NCI-H1092 (cell line): ENCODE measurements at regions not wholly inside any gene's neighbourhood (a gene's known extent, or its start where the extent isn't known, plus 50 kb on each side); places are given as distances from the start of the nearest gene placed in this dataset.

Source experiments
- DNase-seq: peaks from one replicate; lab custom pipeline; 2025; lab: John Stamatoyannopoulos, UW

DNA sequence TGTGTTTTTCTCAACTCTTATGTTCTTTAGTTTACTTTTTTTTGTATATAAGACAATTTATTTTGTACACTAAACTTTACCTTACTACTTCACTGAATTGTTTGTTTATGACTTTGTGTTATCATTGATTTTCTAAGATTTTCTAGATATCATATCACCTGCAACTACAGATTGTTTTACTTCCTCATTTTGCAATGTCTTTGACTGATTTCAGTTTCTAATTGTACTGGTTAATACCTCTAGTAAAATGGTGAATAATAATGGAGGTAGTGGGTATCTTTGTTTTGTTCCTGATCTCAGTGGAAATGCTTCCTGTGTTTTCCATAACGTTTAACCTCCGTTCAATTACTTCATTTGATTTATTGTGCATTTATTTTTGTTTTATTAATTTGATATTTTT lies 490.2 kb downstream of the TLL1 start:
- DNase-seq: no peak

DNA sequence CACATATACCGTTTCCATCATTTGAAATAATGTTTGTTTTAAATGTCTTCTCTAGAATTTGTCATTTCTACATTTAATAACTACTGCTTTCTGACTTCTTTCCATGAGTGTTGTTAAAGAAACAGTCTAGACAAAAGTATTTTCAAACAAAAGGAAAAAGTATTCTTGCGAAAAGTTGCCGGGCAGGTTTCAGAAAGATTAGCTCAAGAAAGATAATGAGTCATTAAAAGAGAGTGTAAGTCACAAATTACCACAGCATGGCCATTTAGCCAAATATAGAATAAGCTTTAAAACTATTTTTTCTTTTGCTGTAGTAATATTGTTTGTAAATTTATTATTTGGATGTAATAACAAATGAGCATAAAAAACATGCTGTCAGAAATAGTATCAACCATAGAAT lies 493.0 kb downstream of the TLL1 start:
- no peak for DNase-seq

DNA sequence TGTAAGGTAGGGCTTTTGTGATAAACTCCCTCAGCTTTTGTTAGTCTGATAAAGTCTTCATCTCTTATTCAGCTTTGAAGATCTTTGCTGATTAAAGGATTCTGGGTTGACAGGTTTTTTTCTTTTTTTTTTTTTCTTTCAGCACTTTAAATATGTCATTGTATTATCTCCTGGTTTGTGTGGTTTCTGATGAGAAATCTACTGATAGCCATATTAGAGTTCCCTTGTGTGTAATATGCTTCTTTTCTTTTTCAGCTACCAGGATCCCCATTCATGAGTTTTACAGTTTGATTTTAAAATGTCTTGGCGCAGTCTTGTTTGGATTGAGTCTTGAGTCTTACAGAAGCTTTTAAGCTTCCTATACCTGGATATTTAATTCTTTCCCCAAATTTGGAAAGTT lies 504.5 kb downstream of the TLL1 start:
- no peak for DNase-seq

DNA sequence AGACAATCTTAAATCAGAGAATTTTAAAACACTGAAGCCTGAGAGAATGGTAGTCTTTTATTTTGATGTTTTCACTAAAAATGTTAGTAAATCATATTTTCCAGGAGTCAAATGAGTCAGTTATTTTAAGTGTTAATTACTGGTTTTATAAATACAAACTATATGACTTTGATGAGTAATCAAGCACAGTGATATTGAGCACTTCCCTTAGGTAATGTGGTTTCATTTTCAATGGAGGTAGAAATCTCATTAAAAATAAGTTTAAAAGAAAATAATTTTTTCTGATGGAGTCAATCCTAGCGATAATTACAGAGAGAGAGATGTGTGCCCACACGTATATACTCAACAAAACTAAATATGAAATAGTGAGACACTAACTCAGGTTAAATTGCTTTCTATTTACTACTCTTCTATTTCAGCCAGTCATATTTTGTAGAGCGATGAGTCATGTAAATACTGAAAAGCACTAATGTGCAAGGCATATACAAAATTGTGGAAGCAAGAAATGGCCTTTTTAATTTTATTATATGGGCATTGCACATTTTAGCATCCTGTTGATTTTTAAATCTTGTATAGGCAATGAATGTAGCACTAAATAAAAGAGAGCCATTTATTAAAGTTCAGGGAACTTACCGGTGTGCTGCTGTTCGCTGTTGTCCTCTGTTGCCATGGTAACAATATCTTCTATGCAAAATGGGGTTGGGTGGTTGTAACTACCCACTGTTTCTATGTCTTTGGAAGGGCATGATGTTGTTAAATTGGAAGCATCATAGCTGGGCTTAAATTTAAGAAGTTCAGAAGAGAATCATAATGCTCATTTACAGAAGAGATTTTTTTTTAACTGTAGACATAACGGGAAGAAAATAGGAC lies 513.7 kb downstream of the TLL1 start:
- DNase-seq: no peak

DNA sequence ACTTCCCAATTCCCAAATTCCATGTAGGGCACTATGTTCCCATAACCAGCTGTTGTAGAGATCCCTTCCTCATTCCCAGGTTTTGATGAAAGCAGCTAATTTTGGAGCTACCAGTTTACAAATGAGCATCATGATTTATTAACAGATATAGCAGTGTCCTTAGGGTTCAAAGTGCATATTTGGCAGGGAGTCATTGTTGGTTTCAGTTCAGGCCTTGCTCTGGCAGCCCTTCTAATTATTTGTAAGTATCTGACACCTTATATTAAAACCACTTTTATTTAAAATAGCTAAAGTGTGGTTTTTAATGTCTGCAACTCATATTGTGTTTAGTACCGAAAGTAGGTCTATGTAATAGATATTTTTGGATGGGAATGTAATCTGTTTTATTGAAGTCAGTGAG lies 518.5 kb downstream of the TLL1 start:
- DNase-seq: no peak

DNA sequence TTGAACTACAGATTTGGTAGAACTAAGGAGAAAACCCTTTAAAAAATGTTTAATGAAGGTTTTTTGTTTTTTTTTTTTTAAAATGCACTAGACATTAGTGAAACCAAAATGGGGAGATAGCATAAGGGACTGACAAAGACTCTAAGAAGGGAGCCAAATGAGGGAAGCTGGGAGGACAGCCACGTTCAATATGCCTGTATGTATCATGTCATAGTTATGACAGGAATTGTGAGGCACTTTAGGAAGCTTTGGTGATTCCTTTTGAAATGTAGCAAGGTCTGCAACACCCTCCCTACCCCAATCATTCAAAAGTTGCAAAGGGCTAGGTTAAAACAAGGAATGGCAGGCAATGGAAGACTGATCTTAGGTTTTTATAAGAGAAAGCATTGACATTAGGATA lies 526.0 kb downstream of the TLL1 start:
- no peak for DNase-seq

DNA sequence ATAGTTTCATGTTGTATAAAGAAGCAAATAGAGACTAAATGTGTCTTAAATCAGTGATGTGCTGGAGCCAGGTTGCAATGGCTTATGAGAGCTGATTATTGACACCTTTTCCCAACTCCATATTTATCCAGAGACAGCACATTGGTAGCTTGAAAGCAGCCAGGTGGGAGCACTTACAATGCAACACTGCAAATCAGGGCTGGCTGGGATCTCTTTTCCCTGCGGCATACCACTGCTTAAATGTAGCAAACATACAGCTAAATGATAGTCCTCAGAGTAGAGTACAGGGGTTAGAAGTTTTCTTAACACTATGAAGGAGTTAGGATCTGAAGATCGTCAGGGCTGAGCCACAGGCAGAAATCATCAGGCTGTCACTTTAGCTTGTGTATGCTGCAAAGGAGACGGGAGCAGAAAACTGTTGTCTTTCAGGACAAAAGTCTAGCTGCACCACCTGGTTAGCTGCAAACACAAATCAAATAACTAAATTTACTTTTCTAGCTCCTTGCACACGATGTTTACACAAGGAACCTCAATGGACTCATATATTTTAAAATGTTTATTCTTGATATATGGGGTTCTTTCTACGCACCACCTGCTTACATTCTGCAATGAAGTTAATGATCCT lies 527.3 kb downstream of the TLL1 start:
- peak; percentile 63 for DNase-seq

DNA sequence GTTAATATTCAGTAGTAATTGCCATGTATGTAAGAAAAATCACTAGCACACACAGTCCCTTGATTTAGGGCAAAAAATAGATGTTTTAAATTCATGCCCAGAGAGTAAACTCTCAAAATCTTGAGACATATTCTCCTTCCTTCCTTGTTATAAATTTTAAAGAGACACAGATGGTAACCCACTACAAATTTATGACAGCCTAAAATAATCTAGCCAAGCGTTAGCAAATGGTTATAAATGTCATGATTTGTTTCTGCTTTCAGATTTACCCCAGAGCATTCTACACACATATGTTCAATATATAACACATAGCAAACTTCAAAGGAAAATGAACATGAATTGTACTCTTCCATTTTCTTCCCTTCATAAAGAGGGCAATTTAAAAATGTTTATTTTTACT lies 540.3 kb downstream of the TLL1 start:
- no peak for DNase-seq

DNA sequence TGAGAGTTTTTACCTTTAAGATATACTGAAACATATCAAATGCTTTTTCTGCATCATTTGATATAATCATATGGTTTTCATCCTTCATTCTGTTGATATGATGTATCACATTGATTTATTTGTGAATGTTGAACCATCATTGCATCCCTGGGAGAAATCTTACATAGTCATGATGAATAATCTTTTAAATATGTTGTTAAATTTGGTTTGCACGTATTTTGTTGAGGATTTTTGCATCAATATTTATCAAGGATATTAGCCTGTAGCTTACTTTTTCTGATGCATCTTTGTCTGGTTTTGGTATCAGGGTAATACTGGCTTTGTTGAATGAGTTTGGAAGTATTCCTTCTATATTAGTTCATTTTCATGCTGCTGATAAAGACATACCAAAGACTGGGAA lies 541.4 kb downstream of the TLL1 start:
- no peak for DNase-seq

DNA sequence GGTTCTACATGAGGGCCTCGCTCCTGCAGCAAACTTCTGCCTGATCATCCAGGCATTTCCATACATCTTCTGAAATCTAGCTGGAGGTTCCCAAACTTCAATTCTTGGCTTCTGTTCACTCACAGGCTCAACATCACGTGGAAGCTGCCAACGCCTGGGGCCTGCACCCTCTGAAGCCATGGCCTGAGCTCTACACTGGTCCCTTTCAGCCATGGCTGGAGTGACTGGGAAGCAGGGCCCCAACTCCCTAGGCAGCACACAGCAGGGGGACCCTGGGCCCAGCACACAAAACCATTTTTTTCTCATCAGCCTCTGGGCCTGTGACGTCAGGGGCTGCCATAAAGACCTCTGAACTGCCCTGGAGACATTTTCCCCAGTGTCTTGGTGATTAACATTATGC lies 542.7 kb downstream of the TLL1 start:
- DNase-seq: no peak

DNA sequence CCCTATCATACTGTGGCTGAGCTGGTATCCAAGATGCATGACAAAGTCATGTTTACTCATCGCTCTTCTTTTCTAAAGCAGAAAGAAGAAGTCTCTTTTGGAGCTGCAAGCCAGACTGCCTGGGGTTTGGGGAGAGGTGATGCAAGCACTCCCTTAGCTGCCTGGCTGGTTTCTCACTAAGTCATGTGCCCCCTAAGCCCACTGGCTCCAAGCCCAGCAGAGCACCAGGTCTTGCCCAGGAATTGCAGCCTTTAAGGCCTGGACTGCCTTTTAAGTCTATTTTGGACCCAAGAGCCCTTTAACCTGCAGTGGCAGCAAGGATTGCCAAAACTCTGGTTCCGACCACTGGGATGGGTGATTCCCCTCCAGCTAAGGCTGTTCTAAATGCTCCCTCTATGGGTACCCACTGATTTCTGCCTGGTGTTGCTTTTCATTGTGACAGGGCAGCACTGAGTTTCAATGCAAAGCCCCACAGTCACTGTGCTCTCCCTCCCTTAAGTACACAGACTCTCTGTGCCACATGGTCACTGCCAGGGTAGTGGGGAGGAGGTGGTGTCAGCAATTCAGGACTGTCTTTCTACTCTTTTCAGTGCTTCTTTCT lies 548.6 kb downstream of the TLL1 start:
- no peak for DNase-seq

DNA sequence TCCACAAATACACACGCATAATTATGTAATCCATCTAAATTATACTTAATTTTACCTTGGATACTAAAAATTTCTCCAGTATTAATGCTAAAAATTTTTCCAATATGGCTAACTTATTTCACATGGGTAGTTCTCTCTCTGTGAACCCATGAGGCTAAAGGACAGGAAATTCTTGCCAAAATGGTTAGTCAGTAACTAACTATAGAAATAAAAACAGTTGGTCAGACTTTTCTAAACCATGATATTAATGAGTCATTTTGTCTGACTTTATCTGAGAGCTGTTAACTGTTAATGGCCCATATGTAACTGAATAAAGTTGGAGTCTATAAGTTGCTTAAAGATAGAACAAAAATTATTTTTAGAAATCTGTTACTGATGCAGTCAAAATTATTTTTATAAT lies 549.4 kb downstream of the TLL1 start:
- DNase-seq: no peak

DNA sequence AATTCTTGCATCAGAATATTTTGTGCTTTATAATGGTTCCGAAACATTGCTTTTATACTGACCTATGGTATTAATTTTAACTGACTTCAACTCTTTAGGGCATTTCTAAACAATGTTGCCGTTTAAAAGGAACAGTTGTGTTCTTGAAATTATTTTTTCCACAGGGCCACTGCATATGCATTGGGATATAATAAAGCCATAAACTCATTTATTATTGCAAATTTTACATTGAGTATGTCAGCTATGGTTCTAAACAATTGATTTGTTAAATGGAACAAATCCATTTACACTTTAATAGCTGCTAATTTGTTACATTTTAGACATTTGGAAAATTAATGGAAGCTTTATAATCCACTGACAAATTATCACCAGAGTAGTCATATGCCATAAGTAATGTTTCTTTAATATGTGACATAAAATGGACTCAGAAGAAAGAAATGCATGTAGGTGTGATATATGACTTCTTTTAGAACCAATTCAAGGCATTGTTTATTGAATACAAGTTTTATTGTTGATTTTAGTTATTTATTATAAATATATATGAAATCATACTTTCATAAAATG lies 553.3 kb downstream of the TLL1 start:
- DNase-seq: no peak

DNA sequence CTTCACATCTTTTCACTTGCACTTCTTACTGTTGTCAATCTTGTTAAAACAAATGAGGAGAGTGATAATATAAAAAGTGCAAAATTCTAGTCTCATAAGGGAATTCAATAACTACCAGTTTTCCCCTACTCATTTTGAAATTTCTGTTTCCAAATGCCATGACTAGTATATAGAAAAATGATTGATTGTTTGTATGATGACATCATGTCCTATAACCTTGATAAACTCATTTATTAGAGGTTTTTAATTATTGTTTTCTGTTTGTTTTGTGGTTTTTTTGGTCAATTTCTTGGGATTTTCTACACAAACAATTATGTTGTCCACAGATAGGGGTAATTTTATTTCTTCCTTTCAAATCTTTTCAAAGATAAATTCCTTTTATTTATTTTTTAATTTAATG lies 559.1 kb downstream of the TLL1 start:
- no peak for DNase-seq

DNA sequence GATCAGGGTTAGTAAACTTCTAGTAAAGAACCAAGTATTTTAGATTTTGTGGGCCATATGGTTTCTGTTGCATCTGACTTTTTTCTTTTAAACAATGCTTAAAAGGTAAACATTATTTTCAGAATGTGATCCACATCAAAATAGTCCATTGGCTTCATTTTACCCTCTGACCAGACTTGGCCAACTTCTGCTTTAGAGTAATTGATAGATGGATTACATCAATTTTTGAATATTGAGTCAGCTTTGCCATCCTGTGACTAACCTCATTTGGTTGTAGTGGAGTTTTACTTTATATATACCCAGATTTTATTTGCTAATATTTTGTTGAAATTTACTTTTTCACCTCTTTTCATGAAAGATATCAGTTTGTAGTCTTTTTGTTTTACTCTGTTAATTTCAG lies 559.8 kb downstream of the TLL1 start:
- DNase-seq: no peak

DNA sequence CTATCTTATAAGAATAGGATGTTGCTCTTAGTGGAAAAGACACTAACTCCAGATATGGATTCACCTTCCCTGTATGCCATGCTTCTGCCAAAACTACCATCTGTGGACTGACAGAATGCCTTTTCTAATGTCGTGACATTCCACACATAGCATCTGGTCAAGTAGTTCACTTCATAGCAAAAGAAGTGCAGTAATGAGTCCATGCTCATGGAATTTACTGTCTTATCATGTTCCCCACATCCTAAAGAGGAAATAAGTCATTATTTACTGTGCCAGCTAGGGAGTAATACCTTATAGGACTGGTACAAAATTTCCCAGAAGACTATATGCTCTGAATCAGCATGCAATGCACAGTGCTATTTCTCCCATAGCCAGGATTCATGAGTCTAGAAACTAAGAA lies 562.4 kb downstream of the TLL1 start:
- no peak for DNase-seq

DNA sequence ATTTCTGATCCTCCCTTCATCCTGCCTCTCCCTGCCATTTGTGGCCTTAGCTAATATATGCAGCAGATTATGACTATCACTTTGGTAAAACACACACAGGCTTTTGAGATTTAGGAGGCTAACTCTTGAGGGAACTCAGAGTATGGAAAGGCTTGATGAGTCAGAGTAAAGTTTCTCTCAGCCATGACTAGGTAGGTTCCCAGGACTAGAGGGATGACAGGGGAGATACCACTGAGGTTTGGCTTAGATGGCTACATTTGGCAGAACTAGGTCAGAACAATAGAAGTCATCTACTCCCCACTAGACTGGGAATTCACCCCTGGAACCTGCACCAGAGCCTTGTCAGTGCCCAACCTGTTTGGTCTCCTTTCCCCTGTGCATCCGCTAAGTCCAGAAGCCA lies 585.7 kb downstream of the TLL1 start:
- DNase-seq: no peak

DNA sequence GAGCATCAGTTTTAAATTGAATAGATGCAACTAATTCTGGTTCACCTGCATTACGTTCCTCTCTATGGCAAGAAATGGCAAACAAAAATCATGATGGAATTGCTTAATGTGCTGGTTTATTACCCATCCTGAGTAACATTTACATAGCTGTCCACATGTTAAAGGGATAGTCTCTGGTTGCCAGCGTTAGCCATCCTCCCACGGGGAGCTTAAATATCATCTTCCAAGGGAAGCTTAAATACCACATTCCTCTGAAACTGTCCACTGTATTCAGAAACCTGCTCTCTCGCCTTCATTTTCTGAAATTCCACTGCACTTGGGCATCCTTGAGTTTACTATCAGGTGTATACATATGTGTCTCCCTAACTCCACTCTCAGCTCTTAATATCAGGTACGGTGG lies 586.6 kb downstream of the TLL1 start:
- no peak for DNase-seq

DNA sequence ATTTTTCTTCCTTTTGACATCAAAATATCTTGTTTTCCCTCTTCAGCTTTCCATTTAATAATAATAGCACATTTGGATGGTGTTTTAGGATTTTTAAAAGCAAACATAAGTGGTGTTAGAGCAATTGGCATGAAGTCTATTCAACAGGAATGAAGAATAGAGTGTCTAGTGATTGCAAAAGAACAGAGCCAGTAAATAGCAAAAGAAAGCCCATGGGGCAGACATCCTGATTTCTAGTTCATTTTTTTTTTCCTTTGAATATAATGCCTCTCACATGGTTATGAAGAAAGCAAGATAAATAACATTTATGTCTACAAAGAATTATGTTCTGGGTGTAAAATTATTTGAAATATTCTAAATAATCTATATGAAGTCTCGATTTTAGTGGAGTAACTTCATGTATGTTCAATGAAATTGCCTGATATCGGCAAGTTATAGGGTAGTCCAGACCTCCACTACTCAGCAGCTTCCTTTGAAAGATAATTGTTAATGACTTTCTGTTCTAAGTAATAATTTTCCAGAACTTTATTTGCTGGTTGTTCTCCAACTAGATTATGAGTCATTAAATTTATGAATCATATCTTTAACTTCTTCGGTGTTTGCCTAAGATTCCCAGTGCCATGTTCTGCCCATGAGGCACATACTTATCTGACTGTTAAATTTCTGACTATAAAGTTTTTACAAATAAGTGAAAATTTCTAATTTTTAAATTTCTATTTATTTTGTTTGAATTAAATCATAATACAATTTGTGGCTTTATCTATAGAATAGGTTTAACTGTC lies 587.9 kb downstream of the TLL1 start:
- DNase-seq: no peak

DNA sequence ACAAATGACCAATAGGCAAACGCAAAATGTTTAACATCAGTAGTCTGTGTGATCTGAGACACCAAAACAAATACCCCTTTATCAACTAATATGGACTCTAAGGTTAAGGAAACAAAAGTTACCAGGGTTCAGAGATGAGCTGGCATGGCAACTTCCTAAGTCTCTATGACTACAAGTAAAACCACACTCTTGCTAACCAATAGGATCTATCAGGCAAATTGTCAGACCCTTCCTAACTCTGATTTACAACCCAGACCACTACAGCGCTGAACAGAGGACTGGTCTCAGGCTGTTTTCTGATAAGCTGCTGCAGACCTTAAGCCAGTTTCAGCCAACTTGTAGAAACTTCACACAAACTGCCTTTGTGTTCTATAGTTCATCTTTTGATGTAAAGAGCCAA lies 608.0 kb downstream of the TLL1 start:
- DNase-seq: no peak

DNA sequence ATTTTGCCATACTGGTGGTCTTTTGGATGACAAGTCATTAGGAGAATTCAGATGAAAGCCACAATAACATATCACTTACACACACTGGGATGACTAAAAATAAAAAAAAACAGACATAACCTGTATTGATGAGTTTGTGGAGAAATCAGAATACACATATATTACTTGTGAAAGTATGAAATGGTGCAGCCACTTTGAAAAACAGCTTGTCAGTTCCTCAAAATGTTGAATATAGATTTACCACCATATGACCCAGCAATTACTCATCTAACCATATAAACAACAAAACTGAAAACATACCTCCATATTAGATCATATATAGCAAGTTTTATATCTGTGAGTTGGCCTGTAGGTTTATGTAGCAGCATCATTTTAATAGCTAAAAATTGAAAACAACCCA lies 608.7 kb downstream of the TLL1 start:
- DNase-seq: no peak

DNA sequence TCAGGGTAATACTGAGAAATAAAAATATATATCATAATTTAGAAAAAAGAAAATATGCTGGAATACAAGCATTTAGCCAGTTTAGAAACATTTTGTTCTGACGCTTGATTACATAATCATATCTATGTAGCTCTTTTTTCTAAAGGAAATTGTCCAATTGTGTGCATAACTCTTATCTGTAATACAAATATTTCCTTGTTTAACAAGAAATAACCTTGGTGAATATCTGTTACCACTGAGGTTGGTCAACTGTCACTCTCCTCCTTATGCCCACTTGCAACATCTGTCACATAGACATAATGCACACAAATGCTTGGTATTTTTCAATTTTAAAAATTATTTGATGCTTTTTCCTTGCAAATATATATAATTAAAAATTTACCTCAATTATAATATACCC lies 609.7 kb downstream of the TLL1 start:
- no peak for DNase-seq
